ENCODE measurements at regions not wholly inside any gene's neighbourhood (a gene's known extent, or its start where the extent isn't known, plus 50 kb on each side); places are given as distances from the start of the nearest gene placed in this dataset.
"Not testable (repeated sequence)": the region's sequence is repeated elsewhere in the genome, so short reads cannot be mapped to it uniquely, and the experiment has no call there.

GRCh38 chr2:5592916-5593315 is 99.3 kb upstream of the SOX11 start:
- no peak for DNase-seq

GRCh38 chr2:5594249-5594695 is 97.9 kb upstream of the SOX11 start:
- DNase-seq, result no peak

- DNase-seq, result no peak
These were observed 95.3 kb upstream of the SOX11 start for GRCh38 chr2:5596868-5597267.

GRCh38 chr2:5598156-5598555 is 94.0 kb upstream of the SOX11 start:
- DNase-seq, result no peak

GRCh38 chr2:5609201-5609600 is 83.0 kb upstream of the SOX11 start:
- no peak for DNase-seq

- DNase-seq, result no peak
These were observed 79.5 kb upstream of the SOX11 start for GRCh38 chr2:5612666-5613065.

- DNase-seq, result no peak
These were observed 76.2 kb upstream of the SOX11 start for GRCh38 chr2:5616019-5616418.

- DNase-seq, result no peak
These were observed 74.8 kb upstream of the SOX11 start for GRCh38 chr2:5617358-5617757.

- DNase-seq, result no peak
These were observed 74.4 kb upstream of the SOX11 start for GRCh38 chr2:5617796-5618195.

- no peak for DNase-seq
These were observed 73.9 kb upstream of the SOX11 start for GRCh38 chr2:5618271-5618670.

- not testable (repeated sequence) for DNase-seq
These were observed 66.6 kb upstream of the SOX11 start for GRCh38 chr2:5625556-5626065.

- DNase-seq, result not testable (repeated sequence)
These were observed 63.7 kb upstream of the SOX11 start for GRCh38 chr2:5628484-5628883.

- not testable (repeated sequence) for DNase-seq
These were observed 62.7 kb upstream of the SOX11 start for GRCh38 chr2:5629510-5629909.

- DNase-seq, result not testable (repeated sequence)
These were observed 55.1 kb upstream of the SOX11 start for GRCh38 chr2:5637051-5637450.
